Ovary (tissue), 3 donors: ENCODE measurements at regions not wholly inside any gene's neighbourhood (a gene's known extent, or its start where the extent isn't known, plus 50 kb on each side); places are given as distances from the start of the nearest gene placed in this dataset.

Experiments
- CTCF ChIP-seq, 3 donors: fragments of 450-650 bp in 2 of 3; fragments of 200-600 bp in 1 of 3; IDR thresholded peaks; one replicate each; pipeline versions ENCODE4 v1.5.1 to v1.8.0; 2016 to 2022; ENCODE audit warnings: antibody characterized with exemption in 3 of 3, mild to moderate bottlenecking in 1 of 3
- EP300 ChIP-seq: sonication (generic); formaldehyde crosslinking; IDR thresholded peaks from one replicate; pipeline ENCODE4 v1.6.1; 2017; ENCODE audit warnings: antibody characterized with exemption
- donor health status: DM: no; HTN: no; CAD: no.

DNA sequence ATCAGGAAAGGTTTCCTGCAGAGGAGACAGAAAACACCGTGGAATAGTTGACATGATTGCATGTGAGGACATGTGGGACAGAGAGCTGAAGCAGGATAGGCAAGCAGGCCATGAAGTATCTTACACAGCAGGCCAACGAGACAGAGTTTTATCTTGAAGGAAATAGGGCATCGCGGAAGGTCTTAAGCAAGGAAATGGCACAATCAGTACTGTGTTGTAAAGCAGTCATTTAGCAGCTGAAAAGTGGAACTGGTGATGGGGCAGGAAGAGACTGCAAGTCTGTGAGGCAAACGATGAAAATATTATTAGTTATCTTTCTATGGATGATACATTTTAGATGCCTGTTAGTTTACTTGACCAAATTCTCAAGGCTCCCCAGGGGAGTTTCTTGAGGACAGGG, 535.1 kb downstream of the SOX2 start:
- TF ChIP-seq CTCF (IDR thresholded peaks at IDR 0.05) (no peak), EP300 (no peak)
